GM18502 (cell line): ENCODE measurements at regions not wholly inside any gene's neighbourhood (a gene's known extent, or its start where the extent isn't known, plus 50 kb on each side); places are given as distances from the start of the nearest gene placed in this dataset.
"Not testable (repeated sequence)": the region's sequence is repeated elsewhere in the genome, so short reads cannot be mapped to it uniquely, and the experiment has no call there.

Experiments used
- ATAC-seq: cut with Tn5 transposase; IDR thresholded peaks from one replicate; pipeline ENCODE4 v1.9.1; 2021; ENCODE audit warnings: mild to moderate bottlenecking; ENCODE audit not compliant: unreplicated experiment, poor library complexity

GRCh38 chr11:130550150-130550549 is 101.7 kb downstream of the ADAMTS15 start:
- ATAC-seq: no peak

- ATAC-seq: no peak
Measured at GRCh38 chr11:130550984-130551383, 102.5 kb downstream of the ADAMTS15 start.

GRCh38 chr11:130551388-130551787 is 102.9 kb downstream of the ADAMTS15 start:
- no peak for ATAC-seq

- no peak for ATAC-seq
Measured at GRCh38 chr11:130553306-130553705, 104.9 kb downstream of the ADAMTS15 start.

GRCh38 chr11:130554241-130555055 is 106.0 kb downstream of the ADAMTS15 start:
- no peak for ATAC-seq

- no peak for ATAC-seq
Measured at GRCh38 chr11:130555251-130555841, 106.9 kb downstream of the ADAMTS15 start.

GRCh38 chr11:130560000-130560780 is 111.7 kb downstream of the ADAMTS15 start:
- ATAC-seq: no peak

GRCh38 chr11:130560781-130561109 is 112.3 kb downstream of the ADAMTS15 start:
- ATAC-seq: no peak

GRCh38 chr11:130561441-130561881 is 113.0 kb downstream of the ADAMTS15 start:
- ATAC-seq: no peak

GRCh38 chr11:130562549-130562948 is 114.1 kb downstream of the ADAMTS15 start:
- no peak for ATAC-seq

- ATAC-seq: not testable (repeated sequence)
Measured at GRCh38 chr11:130566360-130566759, 117.9 kb downstream of the ADAMTS15 start.

GRCh38 chr11:130571519-130571918 is 123.1 kb downstream of the ADAMTS15 start:
- ATAC-seq: no peak

GRCh38 chr11:130571947-130572584 is 123.6 kb downstream of the ADAMTS15 start:
- no peak for ATAC-seq

- no peak for ATAC-seq
Measured at GRCh38 chr11:130573767-130574166, 125.3 kb downstream of the ADAMTS15 start.

GRCh38 chr11:130574740-130575139 is 126.3 kb downstream of the ADAMTS15 start:
- no peak for ATAC-seq

- no peak for ATAC-seq
Measured at GRCh38 chr11:130576146-130576545, 127.7 kb downstream of the ADAMTS15 start.

GRCh38 chr11:130578738-130579368 is 130.4 kb downstream of the ADAMTS15 start:
- no peak for ATAC-seq

- no peak for ATAC-seq
Measured at GRCh38 chr11:130580372-130580771, 131.9 kb downstream of the ADAMTS15 start.

- no peak for ATAC-seq
Measured at GRCh38 chr11:130580891-130581492, 132.5 kb downstream of the ADAMTS15 start.

GRCh38 chr11:130581646-130582045 is 133.2 kb downstream of the ADAMTS15 start:
- no peak for ATAC-seq
